ENCODE measurements at regions not wholly inside any gene's neighbourhood (a gene's known extent, or its start where the extent isn't known, plus 50 kb on each side); places are given as distances from the start of the nearest gene placed in this dataset.

DNA sequence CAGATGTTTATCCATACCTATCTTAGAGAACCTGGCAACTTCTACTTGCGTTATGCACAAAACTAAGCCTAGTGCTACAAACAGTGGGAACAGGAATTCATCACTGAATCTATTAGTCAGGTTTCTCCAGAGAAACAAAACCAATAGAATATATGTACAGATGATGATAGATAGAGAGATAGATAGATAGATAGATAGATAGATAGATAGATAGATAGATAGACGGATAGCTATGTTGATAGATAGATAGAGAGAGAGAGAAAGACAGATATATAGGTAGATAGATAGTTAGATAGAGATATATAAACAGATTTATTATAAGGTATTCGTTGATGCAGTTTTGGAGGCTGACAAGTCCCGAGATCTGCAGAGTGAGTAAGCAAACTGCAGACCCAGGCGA is 495.6 kb downstream of the TMEM114 start:
- RAD21 ChIA-PET (ENCODE audit: low non-redundant PET in 1 of 2, low total read pairs in 2 of 2, uncharacterized antibody in 2 of 2, unreplicated experiment in 2 of 2), result no interaction called here
- no TSS peak for BruUV-seq (replicated peaks)

More for the DNA sequence above, 495.6 kb downstream of the TMEM114 start:
- TF ChIP-seq ZFX (IDR thresholded peaks at IDR 0.05), result no peak
- no peak for TF ChIP-seq CTCF (IDR thresholded peaks at IDR 0.05 in 2 of 3, conservative IDR thresholded peaks at IDR 0.05 in 1 of 3; ENCODE audit: borderline replicate concordance in 1 of 3, insufficient read depth in 1 of 3, low read depth in 2 of 3, low read length in 2 of 3)
- TF ChIP-seq, protein P1, sequence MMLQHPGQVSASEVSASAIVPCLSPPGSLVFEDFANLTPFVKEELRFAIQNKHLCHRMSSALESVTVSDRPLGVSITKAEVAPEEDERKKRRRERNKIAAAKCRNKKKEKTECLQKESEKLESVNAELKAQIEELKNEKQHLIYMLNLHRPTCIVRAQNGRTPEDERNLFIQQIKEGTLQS (IDR thresholded peaks at IDR 0.05), result no peak
- TF ChIP-seq SRF (IDR thresholded peaks at IDR 0.05; ENCODE audit: low read depth), result no peak
- TF ChIP-seq RAD21 (IDR thresholded peaks at IDR 0.05; ENCODE audit: low read depth), result no peak
- no peak for TF ChIP-seq TCF7L2 (IDR thresholded peaks at IDR 0.05; ENCODE audit: borderline replicate concordance, extremely low read depth, insufficient read depth, insufficient read length)
- TF ChIP-seq SIN3A (IDR thresholded peaks at IDR 0.05; ENCODE audit: low read depth), result no peak
- no peak for TF ChIP-seq EGR1 (IDR thresholded peaks at IDR 0.05; ENCODE audit: low read depth)
- TF ChIP-seq EZH2 (IDR thresholded peaks at IDR 0.05), result no peak
- no peak for TF ChIP-seq ZNF274 (IDR thresholded peaks at IDR 0.05; ENCODE audit: low read depth, low read length)
- no peak for TF ChIP-seq POLR2AphosphoS5 (IDR thresholded peaks at IDR 0.05; ENCODE audit: low read depth, low read length)
- TF ChIP-seq MAX (IDR thresholded peaks at IDR 0.05), result no peak
- TF ChIP-seq CBX3 (IDR thresholded peaks at IDR 0.05; ENCODE audit: low read depth), result no peak
- TF ChIP-seq, protein P2, sequence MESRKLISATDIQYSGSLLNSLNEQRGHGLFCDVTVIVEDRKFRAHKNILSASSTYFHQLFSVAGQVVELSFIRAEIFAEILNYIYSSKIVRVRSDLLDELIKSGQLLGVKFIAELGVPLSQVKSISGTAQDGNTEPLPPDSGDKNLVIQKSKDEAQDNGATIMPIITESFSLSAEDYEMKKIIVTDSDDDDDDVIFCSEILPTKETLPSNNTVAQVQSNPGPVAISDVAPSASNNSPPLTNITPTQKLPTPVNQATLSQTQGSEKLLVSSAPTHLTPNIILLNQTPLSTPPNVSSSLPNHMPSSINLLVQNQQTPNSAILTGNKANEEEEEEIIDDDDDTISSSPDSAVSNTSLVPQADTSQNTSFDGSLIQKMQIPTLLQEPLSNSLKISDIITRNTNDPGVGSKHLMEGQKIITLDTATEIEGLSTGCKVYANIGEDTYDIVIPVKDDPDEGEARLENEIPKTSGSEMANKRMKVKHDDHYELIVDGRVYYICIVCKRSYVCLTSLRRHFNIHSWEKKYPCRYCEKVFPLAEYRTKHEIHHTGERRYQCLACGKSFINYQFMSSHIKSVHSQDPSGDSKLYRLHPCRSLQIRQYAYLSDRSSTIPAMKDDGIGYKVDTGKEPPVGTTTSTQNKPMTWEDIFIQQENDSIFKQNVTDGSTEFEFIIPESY (IDR thresholded peaks at IDR 0.05; ENCODE audit: extremely low read depth, insufficient replicate concordance, low read length), result no peak
- TF ChIP-seq POLR2A (IDR thresholded peaks at IDR 0.05; ENCODE audit: borderline replicate concordance, extremely low read depth, insufficient read depth, insufficient read length), result no peak
- Histone ChIP-seq H3K9me2 (ENCODE audit: insufficient read depth) (no peaks in the 10 kb centered on the region), H3K4me1 (ENCODE audit: control insufficient read depth in 1 of 2, insufficient read depth in 2 of 2, low read length in 2 of 2) (no peaks in the 10 kb centered on the region), H3K4me3 (replicated peaks in 1 of 2; ENCODE audit: low read depth in 1 of 2, low read length in 2 of 2) (no peak overlapping the region), H3K36me3 (ENCODE audit: control insufficient read depth in 1 of 2, insufficient read depth in 2 of 2, low read length in 2 of 2) (no peaks in the 10 kb centered on the region), H2AFZ (ENCODE audit: low read depth, low read length, poor library complexity, severe bottlenecking) (no peak overlapping the region), H3K79me2 (ENCODE audit: insufficient read depth, low read length) (no peaks in the 10 kb centered on the region), H3K9ac (ENCODE audit: low read length) (no peak overlapping the region), H3K27me3 (ENCODE audit: insufficient read depth, low read length) (no peaks in the 10 kb centered on the region), H3K9me3 (ENCODE audit: control insufficient read depth in 1 of 2, insufficient read depth in 1 of 2, low read depth in 1 of 2, low read length in 2 of 2) (peaks cover 0 to 16% of the 10 kb centered on the region in 2 experiments; a peak in 2 of 4 replicates), H3K4me2 (ENCODE audit: low read length) (no peak overlapping the region), H3K27ac (ENCODE audit: low read depth, low read length) (no peak overlapping the region), H4K20me1 (ENCODE audit: insufficient read depth) (no peaks in the 10 kb centered on the region)
- CTCF ChIA-PET, result no interaction called here
- intact Hi-C loops (cut with micrococcal nuclease), result no loop called here
- POLR2A ChIA-PET, result no interaction called here
- ATAC-seq, result no peak
- DNase-seq (ENCODE audit: low read depth, low spot score), result no peak

Measured in HCT116 (cell line).